DND-41 (cell line): ENCODE measurements at regions not wholly inside any gene's neighbourhood (a gene's known extent, or its start where the extent isn't known, plus 50 kb on each side); places are given as distances from the start of the nearest gene placed in this dataset.

Experiments
- CTCF ChIP-seq: IDR thresholded peaks from 2 replicates; pipeline ENCODE4 v1.5.1; 2012; ENCODE audit warnings: borderline replicate concordance, low read length, moderate library complexity, mild to moderate bottlenecking; ENCODE audit not compliant: poor library complexity, severe bottlenecking; ENCODE audit errors: extremely low read depth
- EZH2 ChIP-seq: IDR thresholded peaks from 3 replicates; pipeline ENCODE4 v1.6.1; 2012; ENCODE audit warnings: borderline replicate concordance, low read depth, mild to moderate bottlenecking, moderate library complexity, low read length, inconsistent platforms; ENCODE audit not compliant: severe bottlenecking

- TF ChIP-seq EZH2, result no peak
- no peak for TF ChIP-seq CTCF
Observed at GRCh38 chr6:9009931-9010330, 574.6 kb upstream of the SLC35B3 start.
